HepG2 (cell line): ENCODE measurements at regions not wholly inside any gene's neighbourhood (a gene's known extent, or its start where the extent isn't known, plus 50 kb on each side); places are given as distances from the start of the nearest gene placed in this dataset.
"Not testable (repeated sequence)": the region's sequence is repeated elsewhere in the genome, so short reads cannot be mapped to it uniquely, and the experiment has no call there.

Source experiments
- ATAC-seq: fragments of 200-7000 bp; cut with Tn5 transposase; 3 replicates; pipeline ENCODE4 v1.9.1; 2020; ENCODE audit warnings: mild to moderate bottlenecking, moderate library complexity
- BruUV-seq: library from RNA; stranded (reverse); fragments of 400-500 nt; replicated peaks from 2 replicates; lab custom pipeline; 2021; lab: Mats Ljungman, UMichigan
- CTCF ChIA-PET: fragments of 300-600 bp; formaldehyde crosslinking; extraction: SDS; loops from one replicate; lab custom pipeline; 2021; ENCODE audit warnings: low total read pairs, inconsistent platforms, low intra/inter-chr PET ratio; lab: Yijun Ruan, JAX
- POLR2A ChIA-PET: fragments of 350-600 bp; sonication (Branson Sonifier 250); formaldehyde crosslinking; loops from one replicate; lab custom pipeline; 2020; ENCODE audit warnings: antibody characterized with exemption, inconsistent platforms; lab: Yijun Ruan, JAX
- DNase-seq: peaks from one replicate; pipeline ENCODE4 v3.0.0-alpha.2; 2015; ENCODE audit warnings: low spot score
- FAIRE-seq: peaks from 3 replicates; lab custom pipeline; 2011; peaks lifted over from hg19 to GRCh38; lab: Jason Lieb, UNC
- H2AFZ ChIP-seq: one replicate; pipeline ENCODE4 v1.6.1; 2011; ENCODE audit warnings: low read length, inconsistent platforms
- H3K27ac ChIP-seq: fragments of 300-600 bp; 3 replicates; pipeline ENCODE4 v1.8.0; 2011; ENCODE audit warnings: mixed run types, mild to moderate bottlenecking, mixed read lengths, low read length, inconsistent platforms; ENCODE audit not compliant: insufficient read depth; ENCODE audit errors: extremely low read length
- H3K27me3 ChIP-seq, 2 experiments: fragments of 200-600 bp in 1 of 2; 2 replicates in 1 of 2; 3 replicates in 1 of 2; pipeline versions ENCODE4 v1.6.0 to v1.8.0; 2011; ENCODE audit warnings: low read length in 2 of 2, mild to moderate bottlenecking in 2 of 2, moderate library complexity in 2 of 2, inconsistent platforms in 1 of 2; ENCODE audit not compliant: insufficient read depth in 2 of 2, control insufficient read depth in 1 of 2
- H3K36me3 ChIP-seq, 2 experiments: fragments of 200-600 bp in 1 of 2; replicated peaks in 1 of 2; 2 replicates in 1 of 2; 3 replicates in 1 of 2; pipeline versions ENCODE4 v1.5.1 to v1.8.0; 2011; ENCODE audit warnings: low read length in 2 of 2, inconsistent platforms in 1 of 2; ENCODE audit not compliant: insufficient read depth in 2 of 2, control insufficient read depth in 1 of 2
- H3K4me1 ChIP-seq: 2 replicates; pipeline ENCODE4 v1.5.1; 2012; ENCODE audit warnings: low read length, inconsistent platforms; ENCODE audit not compliant: insufficient read depth
- H3K4me2 ChIP-seq: 2 replicates; pipeline ENCODE4 v1.6.0; 2011; ENCODE audit warnings: low read depth, low read length, inconsistent platforms
- H3K4me3 ChIP-seq, 3 experiments: fragments of 200-600 bp in 1 of 3; sonication (generic), shearing (Covaris generic) in 1 of 3; replicated peaks in 1 of 3; 2 replicates each; pipeline ENCODE4 v1.5.1; 2011 to 2016; ENCODE audit warnings: low read length in 3 of 3, inconsistent platforms in 2 of 3, low read depth in 2 of 3, mild to moderate bottlenecking in 2 of 3, control low read depth in 1 of 3, mixed read lengths in 1 of 3; ENCODE audit not compliant: insufficient read depth in 1 of 3
- H3K79me2 ChIP-seq: one replicate; pipeline ENCODE4 v1.6.1; 2011; ENCODE audit warnings: low read length, inconsistent platforms; ENCODE audit not compliant: insufficient read depth
- H3K9ac ChIP-seq: 2 replicates; pipeline ENCODE4 v1.6.0; 2011; ENCODE audit warnings: mild to moderate bottlenecking, low read depth, low read length, inconsistent platforms; ENCODE audit not compliant: insufficient read depth
- H3K9me3 ChIP-seq: 2 replicates; pipeline ENCODE4 v1.5.1; 2012; ENCODE audit warnings: mild to moderate bottlenecking, low read length
- H4K20me1 ChIP-seq: 2 replicates; pipeline ENCODE4 v1.6.0; 2011; ENCODE audit warnings: inconsistent platforms, mild to moderate bottlenecking, low read length, moderate library complexity; ENCODE audit not compliant: insufficient read depth
- HMGXB4 ChIP-seq, 2 experiments: sonication (generic) in 1 of 2; formaldehyde crosslinking in 1 of 2; IDR thresholded peaks; 2 replicates each; pipeline versions ENCODE4 v1.4.0 to v1.6.1; 2018 to 2020; ENCODE audit warnings: missing genetic modification reagents in 2 of 2, borderline replicate concordance in 1 of 2, low read depth in 1 of 2, mild to moderate bottlenecking in 1 of 2, missing biosample characterization in 1 of 2
- POGZ ChIP-seq: sonication (generic); formaldehyde crosslinking; IDR thresholded peaks from 2 replicates; pipeline ENCODE4 v1.4.0; 2020; ENCODE audit warnings: mild to moderate bottlenecking, missing genetic modification reagents
- RAD21 ChIP-seq: fragments of 450-650 bp; formaldehyde crosslinking; IDR thresholded peaks from 2 replicates; pipeline ENCODE4 v1.5.0; 2020; ENCODE audit warnings: mild to moderate bottlenecking
- SALL1 ChIP-seq: sonication (generic); formaldehyde crosslinking; IDR thresholded peaks from 2 replicates; pipeline ENCODE4 v1.8.0; 2022; ENCODE audit warnings: mild to moderate bottlenecking, missing genetic modification reagents
- SKI ChIP-seq: fragments of 450-650 bp; IDR thresholded peaks from one replicate; pipeline ENCODE4 v1.6.1; 2018; ENCODE audit warnings: mild to moderate bottlenecking; ENCODE audit not compliant: partially characterized antibody
- TFDP1 ChIP-seq: IDR thresholded peaks from 2 replicates; pipeline ENCODE4 v1.6.1; 2016; ENCODE audit warnings: missing compliant biosample characterization, missing genetic modification reagents, borderline replicate concordance
- ZMYM2 ChIP-seq: sonication (generic); formaldehyde crosslinking; IDR thresholded peaks from 2 replicates; pipeline ENCODE4 v1.8.0; 2022; ENCODE audit warnings: mild to moderate bottlenecking, missing genetic modification reagents
- ZNF777 ChIP-seq: sonication (generic); formaldehyde crosslinking; IDR thresholded peaks from 2 replicates; pipeline ENCODE4 v1.4.0; 2020; ENCODE audit warnings: missing genetic modification reagents
- WGBS: methylation state at CpG from one replicate; pipeline ENCODE4 v1.1.6; 2017; ENCODE audit warnings: low lambda C conversion rate; 5-methylcytosine and 5-hydroxymethylcytosine counted together
- in situ Hi-C: cut with HindIII; loops from 2 replicates; pipeline ENCODE4 v1.10.0; 2017; ENCODE audit warnings: low pct_unique_long_range_greater_than_20kb; ENCODE audit not compliant: extremely low pct_ligation_motif_present
- intact Hi-C: fragments of 100-400 bp; cut with micrococcal nuclease; formaldehyde crosslinking; loops from one replicate; pipeline ENCODE4 v1.10.0; 2022; ENCODE audit not compliant: unreplicated experiment
- TF ChIP-seq, protein P1 (sequence below): sonication (generic); formaldehyde crosslinking; IDR thresholded peaks from 2 replicates; pipeline ENCODE4 v1.5.0; 2020; ENCODE audit warnings: mild to moderate bottlenecking, missing genetic modification reagents, borderline replicate concordance
- TF ChIP-seq, protein P2 (sequence below): sonication (generic); formaldehyde crosslinking; IDR thresholded peaks from 2 replicates; pipeline ENCODE4 v1.4.0; 2020; ENCODE audit warnings: missing genetic modification reagents

DNA sequence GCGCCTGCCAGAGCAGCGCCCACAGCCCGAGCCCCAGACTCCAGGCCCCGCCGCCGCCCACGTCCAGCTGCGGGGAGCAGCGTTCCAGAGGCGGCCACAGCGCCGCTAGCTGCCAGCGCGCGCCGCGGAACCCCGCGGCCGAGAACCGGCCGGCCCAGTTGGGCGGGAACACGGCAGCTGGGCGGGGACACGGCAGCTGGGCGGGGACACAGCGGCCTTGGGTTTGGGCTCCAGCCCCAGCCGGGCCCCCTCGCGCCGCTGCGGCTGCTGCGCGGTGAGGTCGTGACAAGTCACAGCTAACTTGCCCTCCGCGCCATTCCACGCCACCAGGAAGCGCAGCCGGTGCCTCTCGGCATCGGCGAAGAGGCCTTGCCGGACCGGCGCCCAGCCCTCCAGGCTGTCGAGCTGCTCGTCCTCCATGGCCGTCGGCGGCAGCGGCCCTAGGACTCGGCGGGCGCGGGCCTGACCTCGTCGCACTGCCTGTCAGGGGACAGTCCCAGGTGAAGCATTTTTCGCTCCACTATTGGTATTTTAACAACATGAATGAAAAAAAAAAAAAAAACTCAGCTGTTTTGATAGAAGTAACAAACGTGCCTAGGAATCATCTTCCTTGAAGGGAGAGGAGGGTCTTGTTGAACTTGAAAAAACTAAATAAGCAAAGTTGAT lies 56.6 kb upstream of the GOLGA8N start:
- H2AFZ ChIP-seq, H3K79me2 ChIP-seq, in situ Hi-C loops, H3K36me3 ChIP-seq, CTCF ChIA-PET, intact Hi-C loops, H4K20me1 ChIP-seq, H3K4me1 ChIP-seq, FAIRE-seq, POLR2A ChIA-PET, H3K9me3 ChIP-seq, H3K27me3 ChIP-seq: not testable (repeated sequence)
- DNase-seq (peak; percentile 0), ATAC-seq (peak; percentile 98)
- BruUV-seq = TSS peak; percentile 73
- Histone ChIP-seq H3K4me3 (peak overlapping the region in 2 of 3 experiments; percentile 43 to 60; a peak in 4 of 6 replicates), H3K27ac (peak overlapping the region; percentile 55), H3K4me2 (peak overlapping the region; percentile 42; the same call in 1 of the 2 replicates), H3K9ac (peak overlapping the region; percentile 64)
- WGBS = 0% methylated on average over 1 of the region's 61 CpGs
- 0 out of 2 replicates have a peak, but pooled peaks have one; percentile 26 for TF ChIP-seq SALL1 (CRISPR knock-in tag)
- TF ChIP-seq, protein P1, sequence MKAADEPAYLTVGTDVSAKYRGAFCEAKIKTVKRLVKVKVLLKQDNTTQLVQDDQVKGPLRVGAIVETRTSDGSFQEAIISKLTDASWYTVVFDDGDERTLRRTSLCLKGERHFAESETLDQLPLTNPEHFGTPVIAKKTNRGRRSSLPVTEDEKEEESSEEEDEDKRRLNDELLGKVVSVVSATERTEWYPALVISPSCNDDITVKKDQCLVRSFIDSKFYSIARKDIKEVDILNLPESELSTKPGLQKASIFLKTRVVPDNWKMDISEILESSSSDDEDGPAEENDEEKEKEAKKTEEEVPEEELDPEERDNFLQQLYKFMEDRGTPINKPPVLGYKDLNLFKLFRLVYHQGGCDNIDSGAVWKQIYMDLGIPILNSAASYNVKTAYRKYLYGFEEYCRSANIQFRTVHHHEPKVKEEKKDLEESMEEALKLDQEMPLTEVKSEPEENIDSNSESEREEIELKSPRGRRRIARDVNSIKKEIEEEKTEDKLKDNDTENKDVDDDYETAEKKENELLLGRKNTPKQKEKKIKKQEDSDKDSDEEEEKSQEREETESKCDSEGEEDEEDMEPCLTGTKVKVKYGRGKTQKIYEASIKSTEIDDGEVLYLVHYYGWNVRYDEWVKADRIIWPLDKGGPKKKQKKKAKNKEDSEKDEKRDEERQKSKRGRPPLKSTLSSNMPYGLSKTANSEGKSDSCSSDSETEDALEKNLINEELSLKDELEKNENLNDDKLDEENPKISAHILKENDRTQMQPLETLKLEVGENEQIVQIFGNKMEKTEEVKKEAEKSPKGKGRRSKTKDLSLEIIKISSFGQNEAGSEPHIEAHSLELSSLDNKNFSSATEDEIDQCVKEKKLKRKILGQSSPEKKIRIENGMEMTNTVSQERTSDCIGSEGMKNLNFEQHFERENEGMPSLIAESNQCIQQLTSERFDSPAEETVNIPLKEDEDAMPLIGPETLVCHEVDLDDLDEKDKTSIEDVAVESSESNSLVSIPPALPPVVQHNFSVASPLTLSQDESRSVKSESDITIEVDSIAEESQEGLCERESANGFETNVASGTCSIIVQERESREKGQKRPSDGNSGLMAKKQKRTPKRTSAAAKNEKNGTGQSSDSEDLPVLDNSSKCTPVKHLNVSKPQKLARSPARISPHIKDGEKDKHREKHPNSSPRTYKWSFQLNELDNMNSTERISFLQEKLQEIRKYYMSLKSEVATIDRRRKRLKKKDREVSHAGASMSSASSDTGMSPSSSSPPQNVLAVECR (CRISPR knock-in tag) = peak; percentile 37; the same call in 1 of the 2 replicates
- TF ChIP-seq TFDP1 (CRISPR knock-in tag) = peak; percentile 42; the same call in 1 of the 2 replicates
- TF ChIP-seq SKI = peak; percentile 25
- TF ChIP-seq RAD21 = peak; percentile 29; the same call in 1 of the 2 replicates
- 0 out of 4 replicates have a peak, but pooled peaks of 1 of the 2 experiments have one; percentile 41 for TF ChIP-seq HMGXB4 (CRISPR knock-in tag; IDR thresholded peaks at IDR 0.05; ENCODE audit: borderline replicate concordance in 1 of 2, low read depth in 1 of 2)
- TF ChIP-seq, protein P2, sequence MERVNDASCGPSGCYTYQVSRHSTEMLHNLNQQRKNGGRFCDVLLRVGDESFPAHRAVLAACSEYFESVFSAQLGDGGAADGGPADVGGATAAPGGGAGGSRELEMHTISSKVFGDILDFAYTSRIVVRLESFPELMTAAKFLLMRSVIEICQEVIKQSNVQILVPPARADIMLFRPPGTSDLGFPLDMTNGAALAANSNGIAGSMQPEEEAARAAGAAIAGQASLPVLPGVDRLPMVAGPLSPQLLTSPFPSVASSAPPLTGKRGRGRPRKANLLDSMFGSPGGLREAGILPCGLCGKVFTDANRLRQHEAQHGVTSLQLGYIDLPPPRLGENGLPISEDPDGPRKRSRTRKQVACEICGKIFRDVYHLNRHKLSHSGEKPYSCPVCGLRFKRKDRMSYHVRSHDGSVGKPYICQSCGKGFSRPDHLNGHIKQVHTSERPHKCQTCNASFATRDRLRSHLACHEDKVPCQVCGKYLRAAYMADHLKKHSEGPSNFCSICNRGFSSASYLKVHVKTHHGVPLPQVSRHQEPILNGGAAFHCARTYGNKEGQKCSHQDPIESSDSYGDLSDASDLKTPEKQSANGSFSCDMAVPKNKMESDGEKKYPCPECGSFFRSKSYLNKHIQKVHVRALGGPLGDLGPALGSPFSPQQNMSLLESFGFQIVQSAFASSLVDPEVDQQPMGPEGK = 0 out of 2 replicates have a peak, but pooled peaks have one; percentile 26
- TF ChIP-seq ZNF777 (CRISPR knock-in tag) = peak; percentile 74
- TF ChIP-seq POGZ (CRISPR knock-in tag) = peak; percentile 36; the same call in 1 of the 2 replicates
- 0 out of 2 replicates have a peak, but pooled peaks have one; percentile 55 for TF ChIP-seq ZMYM2 (CRISPR knock-in tag)
